HG02981 (cell line): ENCODE measurements at regions not wholly inside any gene's neighbourhood (a gene's known extent, or its start where the extent isn't known, plus 50 kb on each side); places are given as distances from the start of the nearest gene placed in this dataset.

Experiments used
- ATAC-seq: cut with Tn5 transposase; IDR thresholded peaks from one replicate; pipeline ENCODE4 v1.9.1; 2021; ENCODE audit warnings: mild to moderate bottlenecking, moderate library complexity; ENCODE audit not compliant: unreplicated experiment

DNA sequence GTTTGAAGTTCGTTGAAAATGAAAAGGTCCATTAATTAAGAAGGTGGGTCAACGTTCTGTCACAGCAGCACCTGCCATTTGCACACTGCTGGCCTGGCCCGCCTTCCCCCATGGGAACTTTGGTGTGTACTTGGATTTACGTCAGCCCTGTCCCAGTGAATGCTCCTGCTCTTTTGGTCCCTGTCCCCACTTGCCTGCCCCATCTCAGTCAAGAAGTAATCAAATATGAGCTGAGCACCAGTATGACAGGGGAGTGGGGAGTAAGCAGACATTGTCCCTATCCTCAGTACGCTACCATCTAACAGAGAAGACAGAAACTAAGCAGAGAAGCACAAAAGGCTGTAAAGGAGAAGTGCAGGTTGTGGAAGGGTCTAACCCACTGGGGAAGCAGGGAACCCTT lies 65.1 kb downstream of the SLC4A3 start:
- ATAC-seq: no peak

GRCh38 chr2:219695145-219695709 lies 67.8 kb downstream of the SLC4A3 start:
- ATAC-seq: no peak

GRCh38 chr2:219697811-219698747 lies 70.6 kb downstream of the SLC4A3 start:
- ATAC-seq: no peak

DNA sequence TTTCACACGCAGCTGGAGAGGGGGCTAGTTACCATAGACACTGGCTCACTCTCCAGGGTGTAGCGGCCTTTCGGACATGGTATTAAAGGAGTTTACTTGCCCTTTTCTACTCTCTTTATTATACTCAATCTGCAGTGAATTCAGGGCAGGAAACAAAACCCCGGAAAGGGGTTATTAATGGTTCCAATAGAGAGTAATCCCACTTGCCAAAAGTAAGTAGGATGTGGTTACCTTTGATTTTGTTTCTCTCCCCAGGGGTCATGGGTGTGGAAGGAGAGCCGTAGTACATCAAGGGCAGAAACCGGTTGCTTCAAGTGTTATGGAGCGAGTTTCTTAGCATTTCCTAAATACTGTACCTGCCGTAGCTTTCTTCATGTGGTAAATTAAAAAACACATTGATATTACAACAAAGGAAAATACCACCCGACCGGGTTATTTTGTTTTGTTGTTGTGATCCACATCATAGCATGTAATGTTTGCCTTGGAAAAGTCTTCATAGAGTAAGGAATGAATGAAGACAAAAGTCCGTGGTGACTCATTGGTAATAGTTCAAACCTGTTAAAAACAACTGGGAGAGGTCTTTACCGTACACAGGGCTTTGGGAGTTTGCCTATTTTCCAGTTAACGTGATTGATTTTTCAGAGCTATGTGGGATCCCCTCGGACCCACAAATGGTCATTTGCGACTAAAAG lies 71.5 kb downstream of the SLC4A3 start:
- ATAC-seq: no peak

GRCh38 chr2:219699440-219699821 lies 72.0 kb downstream of the SLC4A3 start:
- ATAC-seq: no peak

DNA sequence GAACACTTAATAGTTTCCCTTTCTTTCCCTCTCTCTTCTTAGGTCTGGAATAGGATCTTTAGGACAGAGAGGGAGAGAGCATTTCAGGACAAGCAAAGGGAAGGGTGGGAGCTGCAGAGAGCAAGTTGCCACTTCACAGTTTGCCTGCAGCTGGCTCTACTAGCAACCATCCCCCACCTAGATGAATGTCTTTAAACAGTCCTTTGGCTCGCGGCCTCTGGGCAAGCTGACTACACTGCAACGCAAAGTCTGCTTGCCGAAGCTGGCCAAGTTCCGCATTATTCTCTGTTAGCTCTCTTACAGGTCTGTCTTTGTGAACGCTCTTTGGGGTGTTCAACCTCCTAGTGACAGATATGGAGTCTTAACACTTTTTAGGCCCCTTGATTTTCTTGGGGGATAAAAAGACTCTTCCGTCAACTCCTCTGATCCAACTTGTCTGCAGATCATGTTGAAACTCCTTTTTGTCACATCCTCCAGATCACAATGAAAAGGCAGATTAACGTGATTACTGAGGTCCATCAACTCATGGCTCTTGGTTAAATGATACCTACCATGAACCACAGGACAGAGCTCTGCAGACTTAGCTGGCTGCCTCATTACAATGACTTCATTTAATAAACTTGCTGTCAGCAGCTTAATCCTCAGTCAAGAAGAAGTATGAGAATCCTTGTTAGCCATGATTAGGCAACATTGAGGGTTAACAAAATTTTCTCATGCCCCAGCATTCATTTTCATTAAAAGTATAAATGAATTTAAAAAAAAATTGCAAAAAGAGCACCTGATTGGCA lies 74.6 kb downstream of the SLC4A3 start:
- ATAC-seq: no peak

DNA sequence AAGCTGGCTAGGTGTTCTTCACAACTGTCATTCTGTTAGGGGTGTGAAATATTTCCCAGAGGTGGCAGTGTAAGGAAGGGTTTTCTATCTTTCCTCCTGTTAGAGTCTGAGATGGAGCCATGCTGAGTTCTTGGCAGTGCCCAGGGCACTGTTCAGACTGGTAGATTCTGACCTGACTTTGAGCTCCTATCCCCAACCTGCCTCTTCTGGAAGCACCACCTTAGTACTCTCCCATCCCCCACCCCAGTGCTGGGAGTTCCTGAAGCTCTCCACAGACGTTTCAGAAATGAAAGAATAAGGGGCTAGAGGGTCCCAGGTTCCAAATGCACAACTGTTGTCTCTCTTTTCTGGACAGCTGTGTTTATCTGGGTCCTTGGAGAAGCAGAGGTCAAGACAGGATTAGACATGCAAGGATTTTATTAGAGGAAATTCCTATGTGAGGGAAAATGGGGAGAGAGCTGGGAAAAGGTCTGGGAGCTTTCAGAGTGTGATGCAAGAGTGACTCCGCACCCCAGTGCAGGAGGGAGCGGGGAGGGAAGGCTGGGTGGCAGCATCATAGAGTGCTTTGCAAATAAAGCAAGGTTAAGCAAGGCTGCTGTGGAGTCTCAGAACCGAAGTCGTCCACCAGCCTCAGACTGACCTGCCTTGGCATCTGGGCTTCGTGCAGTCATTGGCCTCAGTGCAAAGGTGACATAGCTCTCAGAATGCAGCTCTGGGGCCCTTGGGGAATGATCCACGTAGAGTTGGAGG lies 75.5 kb downstream of the SLC4A3 start:
- ATAC-seq: no peak

GRCh38 chr2:219704878-219705277 lies 77.4 kb downstream of the SLC4A3 start:
- ATAC-seq: no peak

DNA sequence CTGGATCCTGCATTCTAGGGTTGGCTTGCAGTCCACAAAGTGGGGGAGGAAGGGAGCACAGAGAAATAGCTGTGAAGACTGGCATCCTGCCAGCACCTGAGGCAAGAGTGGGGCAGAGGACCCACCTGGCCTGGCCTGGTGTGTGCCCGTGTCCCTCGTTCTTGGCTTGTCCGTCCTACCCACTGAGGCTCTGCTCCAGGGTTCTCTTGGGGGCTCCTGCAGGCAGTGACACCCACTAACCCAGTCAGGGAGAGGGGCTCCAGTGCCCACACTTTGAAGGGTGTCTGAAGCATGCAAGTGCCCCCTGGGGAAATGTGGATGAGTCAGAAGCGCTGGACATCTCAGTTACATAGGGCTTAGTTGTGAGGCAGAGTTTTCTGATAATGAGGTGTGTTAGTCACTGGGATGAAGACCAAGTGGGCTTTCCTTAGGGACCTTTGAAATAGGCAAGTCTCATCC lies 79.4 kb downstream of the SLC4A3 start:
- ATAC-seq: no peak

- no peak for ATAC-seq
Observed at GRCh38 chr2:219707496-219708285, 80.3 kb downstream of the SLC4A3 start.

DNA sequence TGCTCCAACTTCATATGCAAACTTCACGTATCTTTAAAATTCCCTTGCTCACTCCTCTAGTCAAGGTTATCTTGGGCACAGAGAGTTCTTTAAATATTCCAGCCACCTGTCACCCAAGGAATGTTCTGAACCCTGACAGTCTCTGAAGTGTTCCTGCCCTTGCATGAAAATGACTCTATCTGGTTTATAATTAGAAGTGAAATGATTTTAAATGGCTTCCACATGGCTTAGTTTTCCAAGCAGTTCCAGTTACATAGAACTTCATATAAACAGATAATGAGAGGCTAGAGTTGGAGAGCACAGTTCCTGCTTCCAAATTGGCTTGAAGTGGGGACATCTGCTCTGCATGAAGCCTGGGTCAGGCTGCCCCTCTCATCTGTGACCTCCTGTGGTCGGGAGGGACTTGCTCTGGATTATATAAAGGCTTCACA lies 81.9 kb downstream of the SLC4A3 start:
- no peak for ATAC-seq

GRCh38 chr2:219713110-219713509 lies 85.7 kb downstream of the SLC4A3 start:
- no peak for ATAC-seq

- ATAC-seq: no peak
Observed at GRCh38 chr2:219714681-219715400, 87.4 kb downstream of the SLC4A3 start.

DNA sequence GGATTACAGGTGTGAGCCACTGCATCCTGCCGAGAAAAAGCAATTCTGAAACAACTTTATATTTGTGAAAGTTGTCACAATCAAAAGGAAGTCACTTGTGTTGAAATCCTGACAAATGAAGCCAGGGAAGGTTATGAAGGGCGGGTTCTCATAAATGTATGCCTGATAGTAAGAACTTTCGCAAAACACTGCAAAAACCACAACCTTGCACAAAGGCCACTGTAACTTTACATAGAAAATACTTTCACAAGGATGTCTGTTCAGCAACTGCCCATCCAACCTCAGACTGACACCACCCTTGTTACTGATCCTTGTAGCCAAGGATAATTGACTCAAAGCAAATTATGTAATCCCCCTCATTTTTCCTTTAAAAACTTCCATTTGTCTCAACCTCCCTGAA lies 90.6 kb downstream of the SLC4A3 start:
- no peak for ATAC-seq

DNA sequence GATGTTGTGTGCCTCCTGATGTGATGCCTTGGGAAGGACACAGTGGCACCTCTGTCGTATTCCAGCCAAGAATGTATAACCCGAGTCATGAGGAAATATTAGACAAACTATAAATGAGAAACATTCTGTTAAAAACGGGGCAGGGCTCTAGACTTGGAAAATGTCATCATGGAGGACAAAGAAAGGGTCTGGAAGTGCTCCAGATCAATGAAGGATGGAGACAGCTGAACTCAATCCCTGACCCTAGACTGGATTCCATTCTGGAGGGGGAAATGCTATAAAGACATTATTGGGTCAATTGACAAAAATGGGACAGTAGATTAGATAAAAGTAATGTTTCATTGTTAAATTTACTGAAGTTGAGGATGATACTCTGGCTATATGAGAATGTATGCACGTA lies 92.1 kb downstream of the SLC4A3 start:
- ATAC-seq: no peak

DNA sequence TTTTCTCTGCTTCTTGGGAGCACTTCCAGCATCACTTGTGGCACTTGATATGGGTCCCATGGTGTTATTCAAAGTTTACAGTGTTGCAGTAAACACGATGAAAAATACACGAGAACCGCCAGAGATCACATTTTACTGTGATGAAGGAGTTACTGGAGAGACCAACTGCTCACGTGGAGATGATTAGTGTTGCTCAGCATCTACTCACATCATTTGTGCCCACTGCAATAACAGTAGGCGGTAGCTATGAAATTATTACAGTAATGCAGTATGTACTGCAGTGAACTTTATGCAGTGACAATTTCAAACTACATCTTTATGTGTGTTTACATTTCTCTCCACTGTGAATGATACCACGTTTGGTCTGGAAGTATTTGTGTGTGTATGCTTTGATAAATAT lies 93.5 kb downstream of the SLC4A3 start:
- no peak for ATAC-seq

DNA sequence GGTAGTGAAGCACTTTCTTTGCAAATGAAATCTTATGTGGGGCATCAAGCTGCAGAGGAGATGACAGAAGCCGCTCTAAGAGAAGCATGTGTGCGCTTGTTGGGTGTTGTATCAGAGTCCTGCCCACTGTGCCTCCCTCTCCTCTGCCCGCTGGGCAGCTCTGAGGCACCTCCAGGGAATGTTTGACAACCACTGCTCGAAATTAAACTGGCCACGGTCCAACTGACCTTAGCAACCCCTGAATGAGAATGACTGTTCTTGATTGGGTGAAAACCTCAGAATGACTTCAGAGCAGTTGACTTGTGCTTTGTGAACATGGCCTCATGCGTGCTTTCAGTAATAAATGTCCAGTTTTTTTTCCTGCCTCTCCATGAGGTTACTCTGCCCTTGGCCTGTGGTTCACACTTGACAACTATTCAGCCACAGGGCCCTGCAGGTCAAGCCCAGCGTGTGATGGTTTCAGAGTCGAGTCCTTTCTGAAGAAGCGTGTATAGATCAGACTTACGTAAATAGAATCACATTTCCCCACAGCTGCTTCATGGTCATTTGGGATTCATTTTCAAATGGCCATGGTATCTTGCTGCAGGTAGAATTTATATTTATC lies 94.9 kb downstream of the SLC4A3 start:
- no peak for ATAC-seq

DNA sequence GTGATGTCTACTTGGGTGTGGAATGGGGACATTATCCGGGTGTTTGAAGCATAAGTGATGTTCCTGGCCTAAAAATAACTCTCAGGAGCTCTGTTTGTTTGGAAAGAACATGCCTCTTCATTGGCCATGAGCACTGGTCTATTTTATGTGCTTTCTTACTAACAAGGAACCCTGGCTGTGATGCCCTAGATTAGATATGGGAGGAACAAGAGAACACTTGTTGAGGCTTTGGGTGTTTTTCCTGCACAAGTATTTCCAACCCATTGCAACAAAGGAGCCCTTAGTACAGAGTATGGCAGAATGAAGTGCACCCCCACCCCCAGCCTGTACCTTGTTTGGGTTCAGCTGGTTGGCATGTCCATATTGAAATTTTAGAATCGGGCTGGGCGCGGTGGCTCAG lies 95.9 kb downstream of the SLC4A3 start:
- no peak for ATAC-seq
